HepG2 (cell line): ENCODE measurements at regions not wholly inside any gene's neighbourhood (a gene's known extent, or its start where the extent isn't known, plus 50 kb on each side); places are given as distances from the start of the nearest gene placed in this dataset.

ENCODE experiments used
- ATAC-seq: fragments of 200-7000 bp; cut with Tn5 transposase; 3 replicates; pipeline ENCODE4 v1.9.1; 2020; ENCODE audit warnings: mild to moderate bottlenecking, moderate library complexity
- BruUV-seq: library from RNA; stranded (reverse); fragments of 400-500 nt; replicated peaks from 2 replicates; lab custom pipeline; 2021; lab: Mats Ljungman, UMichigan
- CTCF ChIA-PET: fragments of 300-600 bp; formaldehyde crosslinking; extraction: SDS; loops from one replicate; lab custom pipeline; 2021; ENCODE audit warnings: low total read pairs, inconsistent platforms, low intra/inter-chr PET ratio; lab: Yijun Ruan, JAX
- POLR2A ChIA-PET: fragments of 350-600 bp; sonication (Branson Sonifier 250); formaldehyde crosslinking; loops from one replicate; lab custom pipeline; 2020; ENCODE audit warnings: antibody characterized with exemption, inconsistent platforms; lab: Yijun Ruan, JAX
- DNase-seq: peaks from one replicate; pipeline ENCODE4 v3.0.0-alpha.2; 2015; ENCODE audit warnings: low spot score
- FAIRE-seq: peaks from 3 replicates; lab custom pipeline; 2011; peaks lifted over from hg19 to GRCh38; lab: Jason Lieb, UNC
- H2AFZ ChIP-seq: one replicate; pipeline ENCODE4 v1.6.1; 2011; ENCODE audit warnings: low read length, inconsistent platforms
- H3K27ac ChIP-seq: fragments of 300-600 bp; 3 replicates; pipeline ENCODE4 v1.8.0; 2011; ENCODE audit warnings: mixed run types, mild to moderate bottlenecking, mixed read lengths, low read length, inconsistent platforms; ENCODE audit not compliant: insufficient read depth; ENCODE audit errors: extremely low read length
- H3K27me3 ChIP-seq, 2 experiments: fragments of 200-600 bp in 1 of 2; 2 replicates in 1 of 2; 3 replicates in 1 of 2; pipeline versions ENCODE4 v1.6.0 to v1.8.0; 2011; ENCODE audit warnings: low read length in 2 of 2, mild to moderate bottlenecking in 2 of 2, moderate library complexity in 2 of 2, inconsistent platforms in 1 of 2; ENCODE audit not compliant: insufficient read depth in 2 of 2, control insufficient read depth in 1 of 2
- H3K36me3 ChIP-seq, 2 experiments: fragments of 200-600 bp in 1 of 2; replicated peaks in 1 of 2; 2 replicates in 1 of 2; 3 replicates in 1 of 2; pipeline versions ENCODE4 v1.5.1 to v1.8.0; 2011; ENCODE audit warnings: low read length in 2 of 2, inconsistent platforms in 1 of 2; ENCODE audit not compliant: insufficient read depth in 2 of 2, control insufficient read depth in 1 of 2
- H3K4me1 ChIP-seq: 2 replicates; pipeline ENCODE4 v1.5.1; 2012; ENCODE audit warnings: low read length, inconsistent platforms; ENCODE audit not compliant: insufficient read depth
- H3K4me2 ChIP-seq: 2 replicates; pipeline ENCODE4 v1.6.0; 2011; ENCODE audit warnings: low read depth, low read length, inconsistent platforms
- H3K4me3 ChIP-seq, 3 experiments: fragments of 200-600 bp in 1 of 3; sonication (generic), shearing (Covaris generic) in 1 of 3; replicated peaks in 1 of 3; 2 replicates each; pipeline ENCODE4 v1.5.1; 2011 to 2016; ENCODE audit warnings: low read length in 3 of 3, inconsistent platforms in 2 of 3, low read depth in 2 of 3, mild to moderate bottlenecking in 2 of 3, control low read depth in 1 of 3, mixed read lengths in 1 of 3; ENCODE audit not compliant: insufficient read depth in 1 of 3
- H3K79me2 ChIP-seq: one replicate; pipeline ENCODE4 v1.6.1; 2011; ENCODE audit warnings: low read length, inconsistent platforms; ENCODE audit not compliant: insufficient read depth
- H3K9ac ChIP-seq: 2 replicates; pipeline ENCODE4 v1.6.0; 2011; ENCODE audit warnings: mild to moderate bottlenecking, low read depth, low read length, inconsistent platforms; ENCODE audit not compliant: insufficient read depth
- H3K9me3 ChIP-seq: 2 replicates; pipeline ENCODE4 v1.5.1; 2012; ENCODE audit warnings: mild to moderate bottlenecking, low read length
- H4K20me1 ChIP-seq: 2 replicates; pipeline ENCODE4 v1.6.0; 2011; ENCODE audit warnings: inconsistent platforms, mild to moderate bottlenecking, low read length, moderate library complexity; ENCODE audit not compliant: insufficient read depth
- ZNF362 ChIP-seq: sonication (generic); formaldehyde crosslinking; IDR thresholded peaks from 2 replicates; pipeline ENCODE4 v1.4.0; 2020; ENCODE audit warnings: missing genetic modification reagents, mild to moderate bottlenecking, borderline replicate concordance
- WGBS: methylation state at CpG from one replicate; pipeline ENCODE4 v1.1.6; 2017; ENCODE audit warnings: low lambda C conversion rate; 5-methylcytosine and 5-hydroxymethylcytosine counted together
- in situ Hi-C: cut with HindIII; loops from 2 replicates; pipeline ENCODE4 v1.10.0; 2017; ENCODE audit warnings: low pct_unique_long_range_greater_than_20kb; ENCODE audit not compliant: extremely low pct_ligation_motif_present
- intact Hi-C: fragments of 100-400 bp; cut with micrococcal nuclease; formaldehyde crosslinking; loops from one replicate; pipeline ENCODE4 v1.10.0; 2022; ENCODE audit not compliant: unreplicated experiment
- TF ChIP-seq, protein P1 (sequence below): fragments of 450-650 bp; IDR thresholded peaks from 2 replicates; pipeline ENCODE4 v1.6.1; 2016
- TF ChIP-seq, protein P2 (sequence below): sonication (generic); formaldehyde crosslinking; IDR thresholded peaks from 2 replicates; pipeline ENCODE4 v1.4.0; 2020; ENCODE audit warnings: missing genetic modification reagents

- no TSS peak for BruUV-seq
- in situ Hi-C loops (no loop called here), intact Hi-C loops (no loop called here)
- Histone ChIP-seq H3K4me3 (no peak overlapping the region), H3K9ac (no peak overlapping the region), H3K4me2 (no peak overlapping the region), H3K9me3 (peaks cover 11% of the 10 kb centered on the region; the same call in 1 of the 2 replicates), H2AFZ (no peak overlapping the region), H4K20me1 (no peaks in the 10 kb centered on the region), H3K36me3 (no peaks in the 10 kb centered on the region), H3K27me3 (no peaks in the 10 kb centered on the region), H3K79me2 (no peaks in the 10 kb centered on the region), H3K4me1 (no peaks in the 10 kb centered on the region), H3K27ac (no peak overlapping the region)
- ChIA-PET CTCF (no interaction called here), POLR2A (no interaction called here)
- TF ChIP-seq, protein P1, sequence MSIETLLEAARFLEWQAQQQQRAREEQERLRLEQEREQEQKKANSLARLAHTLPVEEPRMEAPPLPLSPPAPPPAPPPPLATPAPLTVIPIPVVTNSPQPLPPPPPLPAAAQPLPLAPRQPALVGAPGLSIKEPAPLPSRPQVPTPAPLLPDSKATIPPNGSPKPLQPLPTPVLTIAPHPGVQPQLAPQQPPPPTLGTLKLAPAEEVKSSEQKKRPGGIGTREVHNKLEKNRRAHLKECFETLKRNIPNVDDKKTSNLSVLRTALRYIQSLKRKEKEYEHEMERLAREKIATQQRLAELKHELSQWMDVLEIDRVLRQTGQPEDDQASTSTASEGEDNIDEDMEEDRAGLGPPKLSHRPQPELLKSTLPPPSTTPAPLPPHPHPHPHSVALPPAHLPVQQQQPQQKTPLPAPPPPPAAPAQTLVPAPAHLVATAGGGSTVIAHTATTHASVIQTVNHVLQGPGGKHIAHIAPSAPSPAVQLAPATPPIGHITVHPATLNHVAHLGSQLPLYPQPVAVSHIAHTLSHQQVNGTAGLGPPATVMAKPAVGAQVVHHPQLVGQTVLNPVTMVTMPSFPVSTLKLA: peak; percentile 83
- no peak for TF ChIP-seq ZNF362 (CRISPR knock-in tag)
- DNase-seq (no peak), ATAC-seq (no peak), FAIRE-seq (no peak)
- WGBS: 4% methylated on average over 7 of the region's 7 CpGs
Measured at GRCh38 chr2:59529726-59530125, 1023.7 kb downstream of the BCL11A start.

DNA sequence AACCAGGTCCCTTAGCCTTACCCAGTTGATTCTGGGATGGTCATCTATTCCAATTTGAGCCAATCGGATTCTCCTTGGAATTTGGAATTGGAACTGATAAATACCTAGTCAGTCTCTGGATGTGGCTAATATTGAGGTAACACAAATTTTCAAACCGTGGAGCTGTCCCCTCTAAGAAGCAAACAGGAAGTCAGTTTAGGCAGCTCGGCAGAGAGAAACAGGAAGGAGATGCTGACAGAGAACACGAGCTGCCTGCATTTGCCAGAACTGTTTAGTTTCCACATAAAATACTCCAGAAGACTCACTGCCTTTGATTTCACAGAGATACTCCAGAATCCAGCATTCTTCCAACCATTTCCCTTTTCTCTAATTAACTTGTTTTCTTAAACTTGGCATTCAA lies 1024.9 kb downstream of the BCL11A start:
- in situ Hi-C loops (no loop called here), intact Hi-C loops (no loop called here)
- TF ChIP-seq, protein P2, sequence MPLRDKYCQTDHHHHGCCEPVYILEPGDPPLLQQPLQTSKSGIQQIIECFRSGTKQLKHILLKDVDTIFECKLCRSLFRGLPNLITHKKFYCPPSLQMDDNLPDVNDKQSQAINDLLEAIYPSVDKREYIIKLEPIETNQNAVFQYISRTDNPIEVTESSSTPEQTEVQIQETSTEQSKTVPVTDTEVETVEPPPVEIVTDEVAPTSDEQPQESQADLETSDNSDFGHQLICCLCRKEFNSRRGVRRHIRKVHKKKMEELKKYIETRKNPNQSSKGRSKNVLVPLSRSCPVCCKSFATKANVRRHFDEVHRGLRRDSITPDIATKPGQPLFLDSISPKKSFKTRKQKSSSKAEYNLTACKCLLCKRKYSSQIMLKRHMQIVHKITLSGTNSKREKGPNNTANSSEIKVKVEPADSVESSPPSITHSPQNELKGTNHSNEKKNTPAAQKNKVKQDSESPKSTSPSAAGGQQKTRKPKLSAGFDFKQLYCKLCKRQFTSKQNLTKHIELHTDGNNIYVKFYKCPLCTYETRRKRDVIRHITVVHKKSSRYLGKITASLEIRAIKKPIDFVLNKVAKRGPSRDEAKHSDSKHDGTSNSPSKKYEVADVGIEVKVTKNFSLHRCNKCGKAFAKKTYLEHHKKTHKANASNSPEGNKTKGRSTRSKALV (CRISPR knock-in tag): no peak
- no peak overlapping the region for H3K4me3 ChIP-seq
- 10% methylated on average over 4 of the region's 4 CpGs for WGBS
- H3K27ac ChIP-seq: no peak overlapping the region
- peaks cover 11% of the 10 kb centered on the region; the same call in 1 of the 2 replicates for H3K9me3 ChIP-seq
- H3K4me2 ChIP-seq: no peak overlapping the region
- ChIA-PET CTCF (no interaction called here), POLR2A (no interaction called here)
- no peaks in the 10 kb centered on the region for H3K79me2 ChIP-seq
- H4K20me1 ChIP-seq: no peaks in the 10 kb centered on the region
- no peak for DNase-seq
- no peak overlapping the region for H2AFZ ChIP-seq
- no peak overlapping the region for H3K9ac ChIP-seq
- ATAC-seq: no peak
- no peaks in the 10 kb centered on the region for H3K27me3 ChIP-seq
- no peaks in the 10 kb centered on the region for H3K36me3 ChIP-seq
- FAIRE-seq: no peak
- BruUV-seq: no TSS peak
- H3K4me1 ChIP-seq: no peaks in the 10 kb centered on the region
